ENCODE measurements at regions not wholly inside any gene's neighbourhood (a gene's known extent, or its start where the extent isn't known, plus 50 kb on each side); places are given as distances from the start of the nearest gene placed in this dataset.
"Not testable (repeated sequence)": the region's sequence is repeated elsewhere in the genome, so short reads cannot be mapped to it uniquely, and the experiment has no call there.

DNA sequence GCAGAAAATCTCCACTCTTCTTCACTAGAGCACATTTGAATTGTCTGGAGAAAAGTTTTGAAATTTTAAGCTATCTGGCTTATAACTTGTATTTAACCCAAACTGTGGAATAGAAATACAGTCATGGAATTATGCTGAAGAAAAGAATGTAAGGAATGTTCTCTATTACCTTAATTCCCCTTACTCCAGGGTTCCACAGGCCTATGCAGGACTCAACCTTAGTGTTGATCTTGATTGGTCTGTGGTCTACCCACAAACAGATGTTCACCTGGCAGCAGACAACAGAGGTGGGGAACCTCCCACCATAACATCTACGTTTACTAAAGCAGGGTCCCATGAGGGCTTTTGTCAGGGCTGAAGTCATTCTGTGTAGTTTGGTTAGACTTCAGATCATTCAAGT lies 189.3 kb upstream of the GPRIN3 start:
- DNase-seq (ENCODE audit: low read depth in 2 of 2), result no peak

DNA sequence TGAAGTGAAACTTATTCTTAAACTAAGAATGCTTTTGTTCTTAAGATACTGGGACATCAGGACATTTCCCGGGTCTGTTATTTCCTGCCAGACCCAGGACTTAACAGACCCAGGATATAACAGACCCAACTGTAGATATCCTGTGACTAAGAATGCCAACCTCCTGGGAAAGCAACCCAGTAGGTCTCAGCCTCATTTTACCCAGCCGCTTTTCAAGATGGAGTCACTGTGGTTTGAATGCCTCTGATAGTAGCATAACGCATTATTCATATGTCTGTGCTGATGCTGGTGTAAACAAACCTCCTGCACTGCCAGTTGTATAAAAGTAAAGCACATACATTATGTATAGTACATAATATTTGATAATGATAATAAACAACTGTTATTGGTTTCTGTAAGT lies 185.8 kb upstream of the GPRIN3 start:
- DNase-seq (ENCODE audit: low read depth in 2 of 2), result no peak

GRCh38 chr4:89492581-89493071 lies 185.0 kb upstream of the GPRIN3 start:
- DNase-seq (ENCODE audit: low read depth in 2 of 2), result no peak

DNA sequence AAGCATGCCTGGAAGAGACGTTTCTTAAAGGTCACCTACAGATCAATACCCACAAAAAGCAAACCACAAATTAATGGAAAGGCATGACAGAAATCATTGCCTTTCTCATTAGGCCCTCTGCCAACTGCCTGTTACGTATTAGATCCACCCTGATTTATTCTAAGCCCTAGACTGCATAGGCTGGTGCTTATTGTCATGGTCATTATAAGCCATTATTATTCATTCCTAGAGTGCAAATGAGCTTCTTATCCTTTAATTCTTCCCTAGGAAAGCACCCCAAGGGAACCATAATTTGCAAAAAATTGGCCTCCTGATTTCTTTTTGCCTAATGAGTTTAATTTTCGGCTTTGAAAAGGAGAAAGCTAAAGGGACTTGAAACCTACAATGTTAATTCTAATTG lies 184.2 kb upstream of the GPRIN3 start:
- DNase-seq (ENCODE audit: low read depth in 2 of 2), result no peak

DNA sequence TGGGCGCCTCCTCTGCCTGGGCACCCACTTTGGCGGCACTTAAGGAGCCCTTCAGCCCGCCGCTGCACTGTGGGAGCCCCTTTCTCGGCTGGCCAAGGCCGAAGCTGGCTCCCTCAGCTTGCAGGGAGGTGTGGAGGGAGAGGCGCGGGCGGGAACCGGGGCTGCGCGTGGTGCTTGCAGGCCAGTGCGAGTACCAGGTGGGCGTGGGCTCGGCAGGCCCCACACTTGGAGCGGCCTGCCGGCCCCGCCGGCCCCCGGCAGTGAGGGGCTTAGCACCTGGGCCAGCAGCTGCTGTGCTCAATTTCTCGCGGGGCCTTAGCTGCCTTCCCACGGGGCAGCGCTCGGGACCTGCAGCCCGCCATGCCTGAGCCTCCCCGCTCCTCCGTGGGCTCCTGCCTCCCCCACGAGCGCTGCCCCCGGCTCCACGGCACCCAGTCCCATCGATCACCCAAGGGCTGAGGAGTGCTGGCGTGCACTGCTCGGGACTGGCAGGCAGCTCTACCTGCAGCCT lies 182.4 kb upstream of the GPRIN3 start:
- not testable (repeated sequence) for DNase-seq (ENCODE audit: low read depth in 2 of 2)

DNA sequence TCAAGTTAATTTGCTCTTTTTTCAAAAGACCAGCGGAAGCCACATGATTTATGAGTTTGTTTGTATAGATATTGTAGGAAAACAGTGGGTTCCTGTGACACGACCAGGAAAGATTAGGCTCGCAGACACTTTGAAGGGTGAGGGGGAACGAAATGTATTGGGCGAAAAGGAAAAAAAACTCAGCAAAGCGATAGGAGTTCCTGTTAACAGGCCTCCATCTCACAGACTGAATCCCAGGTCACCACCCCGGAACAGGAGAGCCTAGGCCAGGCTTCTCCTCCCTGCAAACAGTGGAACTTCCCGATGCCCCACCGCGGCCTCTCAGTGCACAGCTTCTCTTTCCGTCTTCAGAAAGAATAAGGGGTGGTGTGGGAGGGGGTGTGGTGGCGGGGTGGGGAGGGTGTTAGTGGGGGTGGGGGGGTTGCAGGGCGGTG lies 181.8 kb upstream of the GPRIN3 start:
- no peak for DNase-seq (ENCODE audit: low read depth in 2 of 2)

GRCh38 chr4:89488736-89489135 lies 181.1 kb upstream of the GPRIN3 start:
- no peak for DNase-seq (ENCODE audit: low read depth in 2 of 2)

DNA sequence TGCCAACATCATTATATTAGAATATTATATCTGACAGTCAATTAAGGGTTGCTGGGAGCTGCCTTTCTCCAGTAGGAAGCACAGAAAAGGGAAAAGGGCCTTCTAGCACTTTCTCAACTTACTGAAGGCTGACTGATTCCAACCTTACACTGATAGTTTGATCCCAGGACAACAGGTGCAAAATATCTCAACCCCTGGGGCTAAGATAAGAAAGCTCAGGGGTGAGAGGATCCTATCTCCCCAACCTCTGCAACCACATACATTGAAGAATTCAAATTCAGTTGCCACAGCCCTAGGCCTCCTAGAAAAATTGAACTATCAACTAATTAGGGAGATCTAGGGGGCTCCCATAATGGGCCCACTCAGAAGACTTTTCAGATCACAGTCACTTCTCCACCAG lies 179.1 kb upstream of the GPRIN3 start:
- DNase-seq (ENCODE audit: low read depth in 2 of 2), result no peak

- DNase-seq (ENCODE audit: low read depth in 2 of 2), result no peak
These were observed 178.4 kb upstream of the GPRIN3 start for GRCh38 chr4:89486042-89486441.

- no peak for DNase-seq (ENCODE audit: low read depth in 2 of 2)
These were observed 176.2 kb upstream of the GPRIN3 start for GRCh38 chr4:89483833-89484232.

DNA sequence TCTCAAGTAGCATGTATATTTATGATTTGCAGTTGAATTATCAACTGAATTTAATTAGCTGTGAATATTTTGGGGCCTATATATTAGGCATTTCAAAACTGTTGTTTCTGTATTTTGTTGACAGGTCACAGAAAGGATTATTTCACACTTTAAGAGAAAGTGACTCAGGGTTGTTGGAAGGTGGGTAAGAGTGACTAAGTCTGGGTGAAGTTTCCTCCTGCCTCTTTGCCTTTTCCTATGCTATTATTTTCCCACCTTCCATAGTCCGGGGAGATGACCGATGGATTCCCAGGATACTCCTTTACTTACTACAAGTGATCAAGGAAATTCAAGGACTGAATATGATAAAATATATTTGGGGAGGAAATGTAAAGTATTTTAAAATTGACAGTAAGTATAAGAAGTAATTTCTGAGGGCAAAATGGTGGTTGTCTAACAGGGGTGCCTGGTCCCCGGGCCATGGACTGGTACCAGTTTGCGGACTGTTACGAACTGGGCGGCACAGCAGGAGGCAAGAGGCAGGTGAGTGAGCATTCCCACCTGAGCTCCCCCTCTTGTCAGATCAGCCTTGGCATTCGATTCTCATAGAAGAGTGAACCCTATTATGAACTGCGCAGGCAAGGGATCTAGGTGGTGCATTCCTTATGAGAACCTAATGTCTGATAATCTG lies 175.5 kb upstream of the GPRIN3 start:
- no peak for DNase-seq (ENCODE audit: low read depth in 2 of 2)

GRCh38 chr4:89482251-89482650 lies 174.7 kb upstream of the GPRIN3 start:
- no peak for DNase-seq (ENCODE audit: low read depth in 2 of 2)

GRCh38 chr4:89469930-89470375 lies 162.4 kb upstream of the GPRIN3 start:
- DNase-seq (ENCODE audit: low read depth in 2 of 2), result peak in 1 of 2 donors; percentile 23

- DNase-seq (ENCODE audit: low read depth in 2 of 2), result no peak
These were observed 161.9 kb upstream of the GPRIN3 start for GRCh38 chr4:89469516-89469915.

DNA sequence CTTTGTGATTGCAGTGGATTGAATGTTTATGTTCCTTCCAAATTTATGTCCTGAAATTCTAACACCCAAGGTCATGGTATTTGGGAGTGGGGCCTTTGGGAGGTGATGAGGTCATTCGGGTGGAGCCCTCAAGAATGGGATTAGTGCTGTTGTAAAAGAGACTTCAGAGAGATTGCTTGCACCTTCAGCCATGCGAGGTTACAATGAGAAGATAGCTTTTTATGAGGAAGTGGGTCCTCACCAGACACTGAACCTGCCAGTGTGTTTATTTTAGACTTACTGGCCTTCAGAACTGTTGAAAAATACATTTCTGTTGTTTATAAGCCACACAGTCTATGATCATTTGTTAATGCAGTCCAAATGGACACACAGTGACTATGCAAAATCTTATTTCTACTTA lies 161.0 kb upstream of the GPRIN3 start:
- DNase-seq (ENCODE audit: low read depth in 2 of 2), result no peak

DNA sequence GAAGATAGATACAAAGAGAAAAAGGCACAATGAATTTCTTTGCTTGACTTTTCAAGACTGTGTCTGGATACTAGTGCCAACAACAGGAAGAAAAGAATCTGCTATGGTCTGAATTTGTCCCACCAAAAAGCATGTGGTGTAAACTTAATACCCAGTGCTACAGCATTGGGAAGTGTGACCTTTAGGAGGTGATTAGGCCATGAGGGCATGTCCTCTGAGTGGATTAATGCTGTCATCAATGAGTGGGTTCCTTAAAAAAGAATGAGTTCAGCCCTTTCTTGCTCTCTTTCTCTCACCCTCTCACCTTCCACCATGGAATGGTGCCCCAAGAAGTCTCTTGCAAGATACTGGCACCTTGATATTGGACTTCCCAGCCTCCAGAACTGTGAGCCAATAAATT lies 155.7 kb upstream of the GPRIN3 start:
- no peak for DNase-seq (ENCODE audit: low read depth in 2 of 2)

DNA sequence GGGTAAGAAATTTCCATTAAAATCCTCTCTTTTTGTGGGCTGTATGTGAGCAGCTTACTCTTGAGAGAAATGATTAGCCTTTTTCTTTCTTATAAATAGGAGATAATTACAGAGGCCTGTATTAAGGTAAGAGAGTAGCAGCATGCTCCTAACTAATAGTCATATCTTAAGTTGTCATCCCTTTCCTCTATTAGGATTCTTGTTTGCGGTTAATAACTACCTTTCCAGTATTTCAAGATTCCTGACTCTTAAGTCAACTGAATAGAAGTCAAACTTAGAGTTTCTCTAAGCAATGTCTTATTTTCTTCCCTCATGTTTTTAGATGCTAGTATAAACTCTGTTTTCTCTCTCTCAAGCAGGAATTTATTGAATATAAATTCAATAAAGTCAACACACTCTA lies 139.9 kb upstream of the GPRIN3 start:
- DNase-seq (ENCODE audit: low read depth in 2 of 2), result no peak

DNA sequence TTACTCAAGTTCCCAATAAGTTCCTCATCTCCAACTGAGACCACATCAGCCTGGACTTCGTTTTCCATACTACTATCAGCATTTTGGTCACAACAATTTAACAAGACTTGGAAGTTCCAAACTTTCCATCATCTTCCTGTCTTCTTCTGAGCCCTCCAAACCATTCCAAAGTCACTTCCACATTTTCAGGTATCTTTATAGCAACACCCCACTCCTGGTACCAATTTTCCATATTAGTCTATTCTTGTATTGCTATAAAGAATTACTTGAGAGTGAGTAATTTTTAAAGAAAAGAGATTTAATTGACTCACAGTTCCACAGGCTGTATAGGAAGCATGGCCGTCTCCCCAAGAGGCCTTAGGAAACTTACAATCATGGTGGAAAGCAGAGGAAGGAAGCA lies 138.6 kb upstream of the GPRIN3 start:
- DNase-seq (ENCODE audit: low read depth in 2 of 2), result no peak

DNA sequence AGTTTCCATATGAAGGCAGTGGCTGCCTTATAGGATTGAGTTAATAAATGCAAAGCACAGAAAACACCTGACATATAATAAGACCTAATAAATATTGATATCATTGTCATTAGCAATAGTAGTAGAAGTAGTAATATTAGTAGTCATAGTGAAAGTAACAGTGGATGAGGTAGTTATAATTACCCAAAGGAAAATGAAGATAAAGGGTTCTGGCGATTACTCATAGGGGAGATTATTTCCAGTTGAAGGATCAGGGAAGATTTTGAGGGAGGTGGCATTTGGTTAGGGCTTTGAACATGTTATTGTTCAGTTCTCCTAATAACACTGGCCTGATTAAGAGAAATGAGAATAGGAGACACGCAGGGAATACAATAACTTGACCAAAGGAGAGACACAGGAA lies 131.9 kb upstream of the GPRIN3 start:
- no peak for DNase-seq (ENCODE audit: low read depth in 2 of 2)

DNA sequence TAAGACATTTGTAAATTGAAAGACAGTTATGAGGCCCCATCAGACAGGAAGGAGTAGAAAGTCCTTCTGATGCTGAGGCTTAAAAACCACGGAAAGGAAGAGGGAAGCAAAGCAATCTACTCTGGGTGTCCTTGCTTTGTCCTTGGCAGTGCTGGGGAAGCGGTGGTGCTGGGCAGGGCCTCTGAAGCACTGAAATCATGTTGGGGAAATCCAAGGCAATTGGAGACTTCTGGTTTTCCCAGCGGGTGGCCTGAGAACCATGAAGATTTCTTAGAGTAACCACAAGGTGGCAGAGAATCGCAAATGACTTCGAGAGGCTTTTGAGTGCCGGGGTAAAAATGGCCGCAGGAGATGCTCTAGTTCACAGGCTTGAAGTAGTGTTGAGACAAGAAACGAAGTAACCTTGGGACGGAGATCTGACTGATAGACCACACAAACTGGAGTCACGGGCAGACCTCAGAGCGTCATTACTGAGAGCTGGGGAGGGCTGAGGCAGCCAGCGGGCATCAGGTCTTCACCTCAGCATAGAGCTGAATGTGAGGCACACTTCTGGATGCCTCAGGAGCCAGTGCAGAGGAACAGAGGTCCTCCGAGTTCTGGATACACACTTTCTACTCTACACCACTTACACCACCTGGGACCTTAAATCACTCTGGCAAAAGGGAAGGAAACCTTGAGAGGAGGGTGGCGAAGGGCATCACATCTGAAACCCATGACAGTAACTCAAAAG lies 130.7 kb upstream of the GPRIN3 start:
- peak; percentile 22 to 29 for DNase-seq (ENCODE audit: low read depth in 2 of 2)

GRCh38 chr4:89434364-89434988 lies 126.9 kb upstream of the GPRIN3 start:
- no peak for DNase-seq (ENCODE audit: low read depth in 2 of 2)

DNA sequence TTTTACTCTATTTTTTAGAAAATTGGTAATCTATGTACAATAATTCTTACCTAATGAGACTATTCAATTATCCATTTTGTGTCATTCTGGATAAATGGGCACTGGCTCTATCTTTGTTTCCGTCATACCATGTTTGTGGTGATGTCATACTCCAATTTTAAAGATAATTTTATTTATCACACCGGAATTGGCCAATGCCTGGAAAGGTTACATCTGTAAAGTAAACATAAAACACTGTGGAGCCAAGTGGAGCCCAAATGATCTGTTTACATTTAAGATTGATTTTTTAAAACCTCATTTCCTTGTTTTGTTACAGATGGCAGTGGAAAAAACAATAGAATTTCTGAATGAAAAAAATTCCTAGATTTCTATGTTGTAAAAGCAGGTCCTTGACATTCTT lies 120.2 kb upstream of the GPRIN3 start:
- DNase-seq (ENCODE audit: low read depth in 2 of 2), result no peak

DNA sequence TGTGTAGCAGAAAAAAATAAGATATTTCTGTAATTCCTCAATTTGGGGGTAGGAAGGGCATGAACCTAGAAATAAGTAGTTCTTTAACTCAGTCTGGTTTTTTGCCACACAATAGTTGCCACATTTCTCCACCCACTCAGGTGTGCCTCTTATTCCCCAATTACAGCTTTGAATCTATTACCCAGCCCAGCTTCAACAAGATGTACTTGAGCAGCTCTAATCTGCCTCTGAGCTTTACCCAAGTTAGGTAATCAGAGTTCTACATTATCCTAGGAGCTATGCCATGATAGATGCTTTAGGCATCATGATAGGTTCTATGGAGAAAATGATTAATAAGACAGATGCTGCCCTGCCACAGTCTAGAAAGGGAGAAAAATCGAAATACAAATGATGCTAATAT lies 117.4 kb upstream of the GPRIN3 start:
- no peak for DNase-seq (ENCODE audit: low read depth in 2 of 2)
